ENCODE measurements at regions not wholly inside any gene's neighbourhood (a gene's known extent, or its start where the extent isn't known, plus 50 kb on each side); places are given as distances from the start of the nearest gene placed in this dataset.

DNA sequence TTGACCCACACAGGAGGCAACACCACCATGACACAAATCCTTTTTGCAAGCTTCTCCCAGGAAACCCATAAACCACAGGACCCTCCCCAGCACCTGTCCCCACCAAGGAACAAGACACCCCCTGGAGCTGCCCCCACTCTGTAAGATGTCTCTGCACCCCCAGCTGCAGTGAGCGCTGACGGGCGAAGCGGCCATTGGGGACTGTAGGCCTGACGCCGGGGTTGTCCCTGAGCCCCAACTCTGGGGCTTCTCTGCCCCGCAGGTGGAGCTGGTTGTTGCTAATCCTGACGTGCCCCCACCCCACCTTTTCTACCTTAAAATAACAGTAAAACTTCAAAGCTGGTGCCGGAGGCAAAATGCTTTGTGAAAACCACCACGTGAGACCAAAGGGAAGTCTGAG is 94.7 kb upstream of the PPP2R2D start:
- TF ChIP-seq, protein P1, sequence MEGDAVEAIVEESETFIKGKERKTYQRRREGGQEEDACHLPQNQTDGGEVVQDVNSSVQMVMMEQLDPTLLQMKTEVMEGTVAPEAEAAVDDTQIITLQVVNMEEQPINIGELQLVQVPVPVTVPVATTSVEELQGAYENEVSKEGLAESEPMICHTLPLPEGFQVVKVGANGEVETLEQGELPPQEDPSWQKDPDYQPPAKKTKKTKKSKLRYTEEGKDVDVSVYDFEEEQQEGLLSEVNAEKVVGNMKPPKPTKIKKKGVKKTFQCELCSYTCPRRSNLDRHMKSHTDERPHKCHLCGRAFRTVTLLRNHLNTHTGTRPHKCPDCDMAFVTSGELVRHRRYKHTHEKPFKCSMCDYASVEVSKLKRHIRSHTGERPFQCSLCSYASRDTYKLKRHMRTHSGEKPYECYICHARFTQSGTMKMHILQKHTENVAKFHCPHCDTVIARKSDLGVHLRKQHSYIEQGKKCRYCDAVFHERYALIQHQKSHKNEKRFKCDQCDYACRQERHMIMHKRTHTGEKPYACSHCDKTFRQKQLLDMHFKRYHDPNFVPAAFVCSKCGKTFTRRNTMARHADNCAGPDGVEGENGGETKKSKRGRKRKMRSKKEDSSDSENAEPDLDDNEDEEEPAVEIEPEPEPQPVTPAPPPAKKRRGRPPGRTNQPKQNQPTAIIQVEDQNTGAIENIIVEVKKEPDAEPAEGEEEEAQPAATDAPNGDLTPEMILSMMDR (IDR thresholded peaks at IDR 0.05) = no peak
- Histone ChIP-seq H3K36me3 (ENCODE audit: insufficient read depth in 1 of 2, low read depth in 1 of 2) (no peaks in the 10 kb centered on the region), H3K4me1 (no peaks in the 10 kb centered on the region), H3K9me3 (no peaks in the 10 kb centered on the region), H3K27me3 (ENCODE audit: insufficient read depth in 3 of 3, low read length in 2 of 3) (peaks cover 0 to 22% (median 4%) of the 10 kb centered on the region in 3 donors), H3K4me3 (no peak overlapping the region), H3K27ac (no peak overlapping the region)
- WGBS, 3 donors = 82 to 89% (median 86%) methylated on average over 10 of the region's 10 CpGs
- DNase-seq = no peak
- ATAC-seq = no peak
- intact Hi-C loops (cut with DNase I) = no loop called here

DNA sequence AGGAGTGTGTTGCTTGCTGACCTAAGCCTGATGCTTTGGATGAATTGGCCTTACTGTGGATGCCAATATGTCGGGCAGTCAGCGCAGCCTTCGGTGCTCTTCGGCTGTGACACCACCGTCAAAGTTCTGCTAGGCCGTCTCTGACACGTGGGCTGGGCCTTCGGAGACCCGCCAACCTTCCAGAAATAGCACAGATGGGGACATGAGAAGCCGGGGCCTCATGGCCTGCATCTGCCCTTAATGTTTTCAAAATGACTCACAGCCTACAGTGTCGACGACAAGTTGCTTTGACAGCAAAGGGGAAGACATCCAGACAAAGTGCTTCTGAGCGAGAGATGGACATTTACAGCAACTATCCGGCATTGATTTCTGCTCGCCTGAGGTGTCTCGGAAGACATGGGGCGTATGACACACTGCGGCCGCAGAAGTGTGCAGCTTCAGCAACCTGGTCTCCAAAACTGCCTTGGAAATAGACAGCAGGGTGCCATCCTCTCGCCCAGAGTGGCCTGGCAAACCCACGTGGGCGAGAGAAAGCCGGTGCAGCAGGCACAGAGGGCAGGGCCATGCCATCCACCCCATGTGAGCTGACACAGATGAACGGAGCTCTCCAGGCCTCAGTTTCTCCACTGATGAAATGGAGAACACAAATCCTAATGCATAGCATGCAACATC is 94.0 kb upstream of the PPP2R2D start:
- ATAC-seq = no peak
- 61 to 70% (median 69%) methylated on average over 24 of the region's 24 CpGs for WGBS, 3 donors
- peaks cover 0 to 26% (median 4%) of the 10 kb centered on the region in 3 donors for H3K27me3 ChIP-seq (ENCODE audit: insufficient read depth in 3 of 3, low read length in 2 of 3)

DNA sequence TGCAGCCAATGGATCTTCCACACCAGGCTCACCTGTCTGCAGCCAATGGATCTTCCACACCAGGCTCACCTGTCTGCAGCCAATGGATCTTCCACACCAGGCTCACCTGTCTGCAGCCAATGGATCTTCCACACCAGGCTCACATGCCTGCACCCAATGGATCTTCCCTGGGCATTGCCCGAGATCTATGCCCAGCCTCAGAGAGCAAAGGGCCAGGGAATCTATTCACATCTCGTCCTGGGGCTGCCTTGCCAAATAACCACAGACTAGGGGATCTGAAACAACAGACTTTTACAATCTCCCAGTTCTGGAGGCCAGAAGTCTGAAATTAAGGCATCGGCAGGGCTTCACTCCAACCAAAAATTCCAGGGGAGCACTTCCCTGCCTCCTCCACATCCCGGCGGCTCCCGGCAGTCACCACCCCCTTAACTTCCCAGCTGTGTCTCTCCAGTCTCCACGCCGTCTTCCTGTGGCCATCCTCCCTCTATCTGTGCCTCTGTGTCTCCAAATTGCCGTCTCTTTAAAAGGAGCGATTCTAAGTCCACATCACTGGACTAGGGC is 92.4 kb upstream of the PPP2R2D start:
- peaks cover 0 to 28% (median 6%) of the 10 kb centered on the region in 3 donors for H3K27me3 ChIP-seq (ENCODE audit: insufficient read depth in 3 of 3, low read length in 2 of 3)
- no peaks in the 10 kb centered on the region for H3K4me1 ChIP-seq
- intact Hi-C loops (cut with DNase I) = no loop called here

More for the DNA sequence above, 94.0 kb upstream of the PPP2R2D start:
- no peaks in the 10 kb centered on the region for H3K4me1 ChIP-seq
- TF ChIP-seq, protein P1 (IDR thresholded peaks at IDR 0.05) = no peak
- H3K27ac ChIP-seq = no peak overlapping the region
- DNase-seq = no peak
- no peak overlapping the region for H3K4me3 ChIP-seq
- intact Hi-C loops (cut with DNase I) = no loop called here
- H3K9me3 ChIP-seq = no peaks in the 10 kb centered on the region
- no peaks in the 10 kb centered on the region for H3K36me3 ChIP-seq (ENCODE audit: insufficient read depth in 1 of 2, low read depth in 1 of 2)

DNA sequence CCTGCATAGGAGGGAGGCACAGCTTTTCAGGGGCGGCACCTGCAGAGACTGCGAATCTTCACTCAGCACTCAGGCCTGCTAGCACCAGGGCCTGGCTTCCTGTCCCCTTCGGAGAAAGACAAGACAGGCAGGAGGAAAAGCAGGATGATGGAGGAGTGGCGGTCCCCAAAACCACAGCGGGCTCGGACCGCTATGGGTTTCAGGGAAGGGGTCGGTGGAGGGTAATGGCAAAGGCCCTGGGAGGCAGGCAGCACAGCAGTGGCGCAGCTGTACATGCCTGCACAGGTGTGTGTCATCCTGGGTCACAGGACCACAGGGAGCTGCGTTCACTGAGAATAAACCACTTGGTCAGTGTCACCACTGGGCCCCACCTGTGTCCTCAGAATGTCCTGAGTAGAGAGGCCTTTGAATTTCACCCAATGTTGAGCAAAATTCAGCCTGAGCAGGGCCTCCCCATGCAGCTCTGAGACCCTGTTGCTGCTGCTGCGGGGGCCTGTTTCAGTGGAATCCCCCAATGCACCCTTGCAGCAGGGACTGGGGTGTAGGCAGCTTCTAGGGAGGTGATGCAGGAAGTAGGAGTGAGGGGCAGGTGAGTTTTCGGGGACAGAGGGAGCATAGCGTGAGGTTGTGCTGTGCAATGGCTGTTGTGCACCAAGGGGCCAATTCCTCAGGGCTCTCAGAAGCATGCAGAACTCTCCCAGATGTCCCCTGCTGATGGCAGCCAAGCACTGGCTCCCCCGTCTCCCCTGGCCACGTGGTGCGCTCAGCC is 90.6 kb upstream of the PPP2R2D start:
- ATAC-seq (no peak), DNase-seq (no peak)
- Histone ChIP-seq H3K27me3 (ENCODE audit: insufficient read depth in 3 of 3, low read length in 2 of 3) (peaks cover 0 to 27% (median 9%) of the 10 kb centered on the region in 3 donors), H3K27ac (no peak overlapping the region), H3K36me3 (ENCODE audit: insufficient read depth in 1 of 2, low read depth in 1 of 2) (no peaks in the 10 kb centered on the region), H3K4me3 (no peak overlapping the region), H3K4me1 (no peaks in the 10 kb centered on the region), H3K9me3 (no peaks in the 10 kb centered on the region)
- 70 to 77% (median 74%) methylated on average over 16 of the region's 16 CpGs for WGBS, 3 donors
- TF ChIP-seq, protein P1 (IDR thresholded peaks at IDR 0.05) = no peak
- intact Hi-C loops (cut with DNase I) = no loop called here

More for the DNA sequence above, 92.4 kb upstream of the PPP2R2D start:
- WGBS, 3 donors = 60 to 63% (median 63%) methylated on average over 10 of the region's 10 CpGs
- Histone ChIP-seq H3K27ac (no peak overlapping the region), H3K36me3 (ENCODE audit: insufficient read depth in 1 of 2, low read depth in 1 of 2) (no peaks in the 10 kb centered on the region), H3K4me3 (no peak overlapping the region), H3K9me3 (no peaks in the 10 kb centered on the region)
- no peak for DNase-seq
- ATAC-seq = no peak
- TF ChIP-seq, protein P1 (IDR thresholded peaks at IDR 0.05) = no peak
